CD4-positive, alpha-beta T cell (primary cell): ENCODE measurements at regions not wholly inside any gene's neighbourhood (a gene's known extent, or its start where the extent isn't known, plus 50 kb on each side); places are given as distances from the start of the nearest gene placed in this dataset.

Experiments
- ATAC-seq: fragments of 200-7000 bp; cut with Tn5 transposase; one replicate; pipeline ENCODE4 v1.10.0; 2022; ENCODE audit warnings: mild to moderate bottlenecking; ENCODE audit not compliant: poor library complexity
- CTCF ChIA-PET: fragments of 350-600 bp; sonication (Branson Sonifier 250); formaldehyde crosslinking; loops from one replicate; lab custom pipeline; 2021; ENCODE audit warnings: antibody characterized with exemption, inconsistent platforms; lab: Charles Lee
- POLR2A ChIA-PET: fragments of 350-600 bp; sonication (Branson Sonifier 250); formaldehyde crosslinking; loops from one replicate; lab custom pipeline; 2021; ENCODE audit warnings: antibody characterized with exemption, inconsistent platforms; lab: Charles Lee
- DNase-seq, 14 experiments: peaks; one replicate each; pipeline ENCODE4 v3.0.0-alpha.2; 2013 to 2020; ENCODE audit warnings: mixed read lengths in 2 of 14
- H3K27ac ChIP-seq, 2 donors: one replicate each; pipeline versions ENCODE4 v1.5.1 to v1.7.0; 2013; ENCODE audit warnings: low read length in 2 of 2, low read depth in 1 of 2, mild to moderate bottlenecking in 1 of 2
- H3K27me3 ChIP-seq, 2 experiments: 1 replicate in 1 of 2; 2 replicates in 1 of 2; pipeline versions ENCODE4 v1.6.1 to v1.7.0; 2013; ENCODE audit warnings: low read length in 2 of 2, control low read depth in 1 of 2, mild to moderate bottlenecking in 1 of 2, moderate library complexity in 1 of 2; ENCODE audit not compliant: insufficient read depth in 2 of 2, control insufficient read depth in 1 of 2
- H3K36me3 ChIP-seq: one replicate; pipeline ENCODE4 v1.6.1; 2013; ENCODE audit warnings: low read length, control low read depth; ENCODE audit not compliant: insufficient read depth
- H3K4me1 ChIP-seq: one replicate; pipeline ENCODE4 v1.6.1; 2013; ENCODE audit warnings: low read length, control low read depth; ENCODE audit not compliant: insufficient read depth
- H3K4me3 ChIP-seq: one replicate; pipeline ENCODE4 v1.5.1; 2013; ENCODE audit warnings: mild to moderate bottlenecking, low read length, moderate library complexity
- H3K9me3 ChIP-seq, 2 experiments: 1 replicate in 1 of 2; 2 replicates in 1 of 2; pipeline versions ENCODE4 v1.6.1 to v1.7.0; 2013; ENCODE audit warnings: low read length in 2 of 2, mild to moderate bottlenecking in 2 of 2, control low read depth in 1 of 2, moderate library complexity in 1 of 2; ENCODE audit not compliant: control insufficient read depth in 1 of 2, insufficient read depth in 1 of 2
- H3K27ac Mint-ChIP-seq: one replicate; pipeline ENCODE4 v1.8.0; 2020; ENCODE audit warnings: mixed read lengths
- H3K27me3 Mint-ChIP-seq: one replicate; pipeline ENCODE4 v1.8.0; 2021; ENCODE audit warnings: mixed read lengths
- H3K36me3 Mint-ChIP-seq: one replicate; pipeline ENCODE4 v1.8.0; 2021; ENCODE audit warnings: low read depth, mixed read lengths
- H3K4me1 Mint-ChIP-seq: one replicate; pipeline ENCODE4 v1.8.0; 2021; ENCODE audit warnings: low read depth, mixed read lengths
- H3K4me3 Mint-ChIP-seq: one replicate; pipeline ENCODE4 v1.8.0; 2020; ENCODE audit warnings: mild to moderate bottlenecking, mixed read lengths
- H3K9me3 Mint-ChIP-seq: one replicate; pipeline ENCODE4 v1.8.0; 2020; ENCODE audit warnings: mixed read lengths
- CTCF ChIP-seq: fragments of 200-600 bp; IDR thresholded peaks from one replicate; pipeline ENCODE4 v1.8.0; 2022; ENCODE audit warnings: antibody characterized with exemption, mild to moderate bottlenecking
- intact Hi-C, 2 experiments: fragments of 100-400 bp; cut with DNase I in 1 of 2; cut with micrococcal nuclease in 1 of 2; formaldehyde crosslinking; loops; one replicate each; pipeline versions ENCODE4 v1.15.1 to v1.9.0; 2023 to 2025; cut with DNase I, micrococcal nuclease

DNA sequence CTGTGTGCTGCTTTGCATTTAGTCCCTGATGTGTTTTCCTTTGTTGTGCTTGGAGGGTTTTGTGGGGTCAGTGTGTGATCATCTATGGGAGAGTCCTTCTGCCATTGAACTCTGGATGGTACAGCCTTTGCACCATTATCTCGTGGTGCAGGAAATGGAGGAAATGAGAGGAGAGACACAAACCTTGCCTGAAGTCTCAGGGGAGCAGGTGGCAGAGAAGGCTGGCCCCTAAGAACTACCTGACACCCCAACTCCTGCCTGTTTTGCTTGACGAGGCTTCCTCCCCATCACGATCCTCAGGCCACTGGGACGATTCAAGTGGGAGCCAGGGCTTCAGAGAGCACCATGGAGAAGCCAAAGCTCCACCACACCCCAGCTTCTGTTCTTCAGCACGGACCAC lies 1316.4 kb downstream of the TBC1D22A start:
- Mint-ChIP-seq H3K27me3 (peaks cover 36% of the 10 kb centered on the region), H3K4me1 (no peaks in the 10 kb centered on the region), H3K9me3 (no peaks in the 10 kb centered on the region), H3K27ac (no peak overlapping the region), H3K36me3 (no peaks in the 10 kb centered on the region), H3K4me3 (no peak overlapping the region)
- no peak overlapping the region for H3K27ac ChIP-seq
- H3K36me3 ChIP-seq: no peaks in the 10 kb centered on the region
- intact Hi-C loops: no loop called here
- H3K4me3 ChIP-seq: no peak overlapping the region
- CTCF ChIA-PET: no interaction called here
- no peak for DNase-seq
- H3K4me1 ChIP-seq: peaks cover 12% of the 10 kb centered on the region
- no peak for TF ChIP-seq CTCF
- H3K9me3 ChIP-seq: peaks cover 0 to 13% of the 10 kb centered on the region in 2 experiments
- no peak for ATAC-seq
- H3K27me3 ChIP-seq: peaks cover 2 to 10% of the 10 kb centered on the region in 2 experiments
- POLR2A ChIA-PET: no interaction called here

GRCh38 chr22:48077699-48078098 lies 1315.2 kb downstream of the TBC1D22A start:
- DNase-seq: no peak
- H3K4me3 Mint-ChIP-seq: no peak overlapping the region
- no peak overlapping the region for H3K27ac Mint-ChIP-seq
- TF ChIP-seq CTCF: no peak
- H3K9me3 Mint-ChIP-seq: no peaks in the 10 kb centered on the region
- intact Hi-C loops: no loop called here
- H3K27me3 ChIP-seq: peaks cover 2 to 10% of the 10 kb centered on the region in 2 experiments
- POLR2A ChIA-PET: no interaction called here
- no peak for ATAC-seq
- CTCF ChIA-PET: no interaction called here
- no peak overlapping the region for H3K27ac ChIP-seq
- H3K9me3 ChIP-seq: peaks cover 0 to 13% of the 10 kb centered on the region in 2 experiments
- no peak overlapping the region for H3K4me3 ChIP-seq
- no peaks in the 10 kb centered on the region for H3K36me3 ChIP-seq
- no peaks in the 10 kb centered on the region for H3K36me3 Mint-ChIP-seq
- H3K27me3 Mint-ChIP-seq: peaks cover 29% of the 10 kb centered on the region
- H3K4me1 Mint-ChIP-seq: no peaks in the 10 kb centered on the region
- H3K4me1 ChIP-seq: peaks cover 10% of the 10 kb centered on the region

DNA sequence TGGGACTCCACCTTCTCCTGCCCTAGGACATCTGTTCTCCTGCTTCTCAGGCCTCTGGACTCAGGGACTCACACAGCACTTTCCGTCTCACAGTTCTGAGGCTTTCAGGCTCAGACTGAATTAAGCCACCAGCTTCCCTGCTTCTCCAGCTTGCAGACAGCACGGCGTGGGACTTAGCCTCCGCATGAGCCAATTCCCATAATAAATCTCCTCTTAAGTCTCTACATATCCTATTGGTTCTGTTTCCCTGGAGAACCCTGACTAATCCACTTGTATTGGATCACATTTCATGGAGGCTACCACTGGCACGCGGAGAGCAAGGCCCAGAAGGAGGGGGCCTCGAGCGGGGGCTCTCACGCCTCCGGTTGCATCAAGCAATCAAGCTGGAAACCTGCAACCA lies 1313.6 kb downstream of the TBC1D22A start:
- no peak for TF ChIP-seq CTCF
- ChIA-PET CTCF (no interaction called here), POLR2A (no interaction called here)
- no peak overlapping the region for H3K4me3 ChIP-seq
- H3K27me3 ChIP-seq: peaks cover 0 to 10% of the 10 kb centered on the region in 2 experiments
- ATAC-seq (no peak), DNase-seq (no peak)
- peaks cover 29% of the 10 kb centered on the region for H3K27me3 Mint-ChIP-seq
- intact Hi-C loops: no loop called here
- H3K27ac Mint-ChIP-seq: no peak overlapping the region
- H3K9me3 ChIP-seq: peaks cover 0 to 9% of the 10 kb centered on the region in 2 experiments
- H3K9me3 Mint-ChIP-seq: no peaks in the 10 kb centered on the region
- no peaks in the 10 kb centered on the region for H3K36me3 ChIP-seq
- no peaks in the 10 kb centered on the region for H3K4me1 Mint-ChIP-seq
- no peaks in the 10 kb centered on the region for H3K36me3 Mint-ChIP-seq
- no peak overlapping the region for H3K27ac ChIP-seq
- no peak overlapping the region for H3K4me3 Mint-ChIP-seq
- peaks cover 10% of the 10 kb centered on the region for H3K4me1 ChIP-seq
